Gastrocnemius medialis (tissue), 4 donors: ENCODE measurements at regions not wholly inside any gene's neighbourhood (a gene's known extent, or its start where the extent isn't known, plus 50 kb on each side); places are given as distances from the start of the nearest gene placed in this dataset.

Experiments used
- CTCF ChIP-seq, 5 experiments: fragments of 450-650 bp in 3 of 5; fragments of 200-600 bp in 2 of 5; sonication (generic) in 2 of 5; IDR thresholded peaks in 4 of 5; conservative IDR thresholded peaks in 1 of 5; 1 replicate in 4 of 5; 2 replicates in 1 of 5; pipeline ENCODE4 v1.5.1; 2016 to 2019; ENCODE audit warnings: antibody characterized with exemption in 5 of 5, mild to moderate bottlenecking in 3 of 5, moderate library complexity in 3 of 5
- POLR2A ChIP-seq, 2 donors: fragments of 450-650 bp; IDR thresholded peaks; one replicate each; pipeline ENCODE4 v1.6.1; 2017; ENCODE audit warnings: antibody characterized with exemption in 2 of 2, mild to moderate bottlenecking in 2 of 2, moderate library complexity in 2 of 2

- TF ChIP-seq CTCF (IDR thresholded peaks at IDR 0.05 in 4 of 5, conservative IDR thresholded peaks at IDR 0.05 in 1 of 5) (no peak), POLR2A (IDR thresholded peaks at IDR 0.05) (no peak)
These were observed 349.7 kb upstream of the FAR2 start for GRCh38 chr12:28799348-28799747.
